Keratinocyte (primary cell): ENCODE measurements at regions not wholly inside any gene's neighbourhood (a gene's known extent, or its start where the extent isn't known, plus 50 kb on each side); places are given as distances from the start of the nearest gene placed in this dataset.
A peak's percentile ranks its signal among the peaks of the same experiment; 100 is the strongest.

ENCODE experiments used
- DNase-seq: peaks from one replicate; pipeline ENCODE4 v3.0.0-alpha.2; 2011; ENCODE audit warnings: low read depth, missing footprints, low spot score
- FAIRE-seq: peaks from 2 replicates; lab custom pipeline; 2011; peaks lifted over from hg19 to GRCh38; lab: Jason Lieb, UNC
- H2AFZ ChIP-seq: 2 replicates; pipeline ENCODE4 v1.6.0; 2012; ENCODE audit warnings: low read length, control low read depth, inconsistent platforms; ENCODE audit not compliant: control insufficient read depth
- H3K27ac ChIP-seq: 2 replicates; pipeline ENCODE4 v1.5.1; 2011; ENCODE audit warnings: low read length; ENCODE audit not compliant: control insufficient read depth, insufficient read depth
- H3K27me3 ChIP-seq: 3 replicates; pipeline ENCODE4 v1.6.0; 2011; ENCODE audit warnings: low read length; ENCODE audit not compliant: control insufficient read depth, insufficient read depth; ENCODE audit errors: extremely low read depth
- H3K36me3 ChIP-seq, 2 experiments: 2 replicates in 1 of 2; 3 replicates in 1 of 2; pipeline ENCODE4 v1.5.1; 2011; ENCODE audit warnings: low read length in 2 of 2, mild to moderate bottlenecking in 1 of 2; ENCODE audit not compliant: control insufficient read depth in 2 of 2, insufficient read depth in 2 of 2; ENCODE audit errors: extremely low read depth in 1 of 2
- H3K4me1 ChIP-seq: 3 replicates; pipeline ENCODE4 v1.5.1; 2011; ENCODE audit warnings: low read length; ENCODE audit not compliant: control insufficient read depth, insufficient read depth; ENCODE audit errors: extremely low read depth
- H3K4me2 ChIP-seq: 3 replicates; pipeline ENCODE4 v1.6.0; 2011; ENCODE audit warnings: low read depth, low read length; ENCODE audit not compliant: control insufficient read depth, insufficient read depth; ENCODE audit errors: extremely low read depth
- H3K4me3 ChIP-seq, 3 experiments: fragments of 200-600 bp in 1 of 3; sonication (generic) in 1 of 3; 2 replicates in 2 of 3; 3 replicates in 1 of 3; pipeline ENCODE4 v1.5.1; 2011 to 2016; ENCODE audit warnings: low read length in 3 of 3, mild to moderate bottlenecking in 3 of 3, control low read depth in 2 of 3, inconsistent platforms in 1 of 3, low read depth in 1 of 3, mixed read lengths in 1 of 3, mixed run types in 1 of 3, moderate library complexity in 1 of 3; ENCODE audit not compliant: control insufficient read depth in 2 of 3, insufficient read depth in 2 of 3; ENCODE audit errors: extremely low read depth in 1 of 3
- H3K79me2 ChIP-seq: 2 replicates; pipeline ENCODE4 v1.6.0; 2012; ENCODE audit warnings: low read length; ENCODE audit not compliant: control insufficient read depth, insufficient read depth
- H3K9ac ChIP-seq: 3 replicates; pipeline ENCODE4 v1.6.0; 2011; ENCODE audit warnings: low read length; ENCODE audit not compliant: control insufficient read depth, insufficient read depth; ENCODE audit errors: extremely low read depth
- H3K9me1 ChIP-seq: 3 replicates; pipeline ENCODE4 v1.6.0; 2011; ENCODE audit warnings: low read length; ENCODE audit not compliant: control insufficient read depth, insufficient read depth; ENCODE audit errors: extremely low read depth
- H3K9me3 ChIP-seq: 2 replicates; pipeline ENCODE4 v1.5.1; 2012; ENCODE audit warnings: low read depth, low read length; ENCODE audit not compliant: control insufficient read depth
- H4K20me1 ChIP-seq: 3 replicates; pipeline ENCODE4 v1.6.0; 2011; ENCODE audit warnings: low read length; ENCODE audit not compliant: control insufficient read depth, insufficient read depth; ENCODE audit errors: extremely low read depth
- CTCF ChIP-seq, 3 experiments: IDR thresholded peaks in 1 of 3; conservative IDR thresholded peaks in 1 of 3; optimal IDR thresholded peaks in 1 of 3; 2 replicates in 2 of 3; 3 replicates in 1 of 3; pipeline versions ENCODE3 to v1.5.1; 2011; ENCODE audit warnings: low read length in 3 of 3, mild to moderate bottlenecking in 3 of 3, moderate library complexity in 2 of 3, control low read depth in 1 of 3, inconsistent platforms in 1 of 3; ENCODE audit not compliant: insufficient read depth in 2 of 3; ENCODE audit errors: extremely low read depth in 1 of 3
- EZH2 ChIP-seq: IDR thresholded peaks from one replicate; pipeline ENCODE4 v1.6.1; 2012; ENCODE audit warnings: inconsistent platforms, mild to moderate bottlenecking, low read length, moderate library complexity
- dilution Hi-C: fragments of 300-500 bp; cut with MboI; formaldehyde crosslinking; loops from one replicate; pipeline ENCODE4 v1.7.0; 2020; ENCODE audit warnings: low sequenced_read_pairs; ENCODE audit not compliant: extremely low pct_ligation_motif_present

GRCh38 chr3:186461141-186461540 is 83.0 kb downstream of the CRYGS start:
- H3K36me3 ChIP-seq, result no peaks in the 10 kb centered on the region
- DNase-seq (peak; percentile 38), FAIRE-seq (peak; percentile 63)
- no peak overlapping the region for H3K4me2 ChIP-seq
- H3K9me1 ChIP-seq, result no peaks in the 10 kb centered on the region
- dilution Hi-C loops, result no loop called here
- H4K20me1 ChIP-seq, result no peaks in the 10 kb centered on the region
- H3K9ac ChIP-seq, result no peak overlapping the region
- H2AFZ ChIP-seq, result no peak overlapping the region
- H3K4me3 ChIP-seq, result no peak overlapping the region
- H3K27me3 ChIP-seq, result peaks cover 14% of the 10 kb centered on the region
- no peak overlapping the region for H3K27ac ChIP-seq
- no peaks in the 10 kb centered on the region for H3K9me3 ChIP-seq
- no peak for TF ChIP-seq CTCF (optimal IDR thresholded peaks at IDR 0.05 in 1 of 3, IDR thresholded peaks at IDR 0.05 in 1 of 3, conservative IDR thresholded peaks at IDR 0.05 in 1 of 3; ENCODE audit: extremely low read depth in 1 of 3, insufficient read depth in 2 of 3, low read length in 3 of 3)
- no peak for TF ChIP-seq EZH2
- H3K79me2 ChIP-seq, result no peaks in the 10 kb centered on the region
- H3K4me1 ChIP-seq, result no peaks in the 10 kb centered on the region

GRCh38 chr3:186459108-186459467 is 85.1 kb downstream of the CRYGS start:
- no peaks in the 10 kb centered on the region for H4K20me1 ChIP-seq
- FAIRE-seq (no peak), DNase-seq (no peak)
- H3K27me3 ChIP-seq, result peaks cover 22% of the 10 kb centered on the region
- dilution Hi-C loops, result no loop called here
- no peaks in the 10 kb centered on the region for H3K9me3 ChIP-seq
- H3K79me2 ChIP-seq, result no peaks in the 10 kb centered on the region
- H3K36me3 ChIP-seq, result no peaks in the 10 kb centered on the region
- H2AFZ ChIP-seq, result no peak overlapping the region
- no peak overlapping the region for H3K4me3 ChIP-seq
- no peak overlapping the region for H3K4me2 ChIP-seq
- H3K27ac ChIP-seq, result no peak overlapping the region
- no peaks in the 10 kb centered on the region for H3K9me1 ChIP-seq
- H3K9ac ChIP-seq, result no peak overlapping the region
- TF ChIP-seq CTCF (optimal IDR thresholded peaks at IDR 0.05 in 1 of 3, IDR thresholded peaks at IDR 0.05 in 1 of 3, conservative IDR thresholded peaks at IDR 0.05 in 1 of 3; ENCODE audit: extremely low read depth in 1 of 3, insufficient read depth in 2 of 3, low read length in 3 of 3) (no peak), EZH2 (no peak)
- H3K4me1 ChIP-seq, result no peaks in the 10 kb centered on the region
